GM18907 (cell line): ENCODE measurements at regions not wholly inside any gene's neighbourhood (a gene's known extent, or its start where the extent isn't known, plus 50 kb on each side); places are given as distances from the start of the nearest gene placed in this dataset.
"Not testable (repeated sequence)": the region's sequence is repeated elsewhere in the genome, so short reads cannot be mapped to it uniquely, and the experiment has no call there.

Source experiments
- ATAC-seq: cut with Tn5 transposase; IDR thresholded peaks from one replicate; pipeline ENCODE4 v1.9.1; 2021; ENCODE audit warnings: mild to moderate bottlenecking, moderate library complexity; ENCODE audit not compliant: unreplicated experiment

DNA sequence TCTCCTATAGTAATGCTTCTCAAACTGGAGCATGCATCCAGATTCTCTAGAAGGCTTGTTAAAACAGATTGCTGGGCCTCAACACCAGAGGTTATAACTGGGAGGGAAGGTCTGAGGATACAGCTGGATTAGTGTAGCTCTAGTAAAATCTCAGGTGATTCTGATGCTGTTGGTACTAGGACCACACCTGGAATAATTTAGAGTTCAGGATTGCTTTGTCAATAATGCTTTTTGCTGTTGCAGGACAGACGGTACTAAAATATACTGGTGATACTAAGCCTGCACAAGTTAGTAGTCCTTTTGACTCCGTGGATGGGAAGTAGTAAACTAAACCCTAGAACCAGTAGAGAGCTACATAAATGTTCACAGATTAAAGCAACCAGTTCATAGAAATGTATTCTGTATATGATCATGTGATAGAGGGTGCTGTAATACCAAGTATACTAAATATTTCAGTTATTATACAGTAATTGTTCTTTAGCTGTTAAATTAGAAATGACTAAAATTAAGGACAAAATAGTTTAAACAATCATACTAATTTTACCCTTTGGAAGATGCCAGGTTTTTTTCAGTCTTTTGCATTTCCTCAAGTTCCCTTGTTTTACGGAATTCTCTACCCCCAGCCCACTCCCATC lies 258.2 kb upstream of the STARD13 start:
- ATAC-seq, result no peak

DNA sequence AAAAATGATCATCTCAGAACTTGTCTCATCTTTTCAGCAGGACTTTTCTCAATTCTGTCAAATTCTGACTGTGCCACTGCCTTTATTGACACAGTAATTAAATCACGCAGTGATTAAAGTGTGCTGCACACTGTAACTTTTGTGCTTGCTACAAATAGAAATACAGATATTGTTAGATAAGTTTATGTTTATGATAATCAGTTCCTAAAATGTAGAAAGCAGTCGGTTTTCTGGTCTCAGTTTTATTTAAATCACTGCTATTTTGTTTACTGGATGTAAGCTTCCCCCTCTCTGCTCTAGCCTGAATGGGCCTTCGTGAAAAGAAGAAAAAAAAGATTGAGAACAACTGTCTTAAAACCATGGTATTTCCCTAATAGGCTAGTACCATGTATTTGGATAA lies 258.8 kb upstream of the STARD13 start:
- no peak for ATAC-seq

DNA sequence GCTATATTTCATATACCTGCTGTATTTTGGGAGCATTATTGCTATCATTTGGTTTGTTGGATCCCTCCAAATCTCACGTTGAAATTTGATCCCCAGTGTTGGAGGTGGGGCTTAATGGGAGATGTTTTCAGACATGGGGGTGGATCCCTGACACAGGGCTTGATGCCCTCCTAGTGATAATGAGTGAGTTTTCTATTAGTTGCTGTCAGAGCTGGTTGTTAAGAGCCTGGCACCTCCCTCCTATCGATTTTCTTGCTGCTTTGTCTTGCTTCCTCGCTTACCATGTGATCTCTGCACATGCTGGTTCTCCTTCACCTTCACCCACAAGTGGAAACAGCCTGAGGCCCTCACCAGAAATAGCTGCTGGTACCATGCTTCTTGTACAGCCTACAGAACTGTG lies 259.9 kb upstream of the STARD13 start:
- ATAC-seq, result no peak

DNA sequence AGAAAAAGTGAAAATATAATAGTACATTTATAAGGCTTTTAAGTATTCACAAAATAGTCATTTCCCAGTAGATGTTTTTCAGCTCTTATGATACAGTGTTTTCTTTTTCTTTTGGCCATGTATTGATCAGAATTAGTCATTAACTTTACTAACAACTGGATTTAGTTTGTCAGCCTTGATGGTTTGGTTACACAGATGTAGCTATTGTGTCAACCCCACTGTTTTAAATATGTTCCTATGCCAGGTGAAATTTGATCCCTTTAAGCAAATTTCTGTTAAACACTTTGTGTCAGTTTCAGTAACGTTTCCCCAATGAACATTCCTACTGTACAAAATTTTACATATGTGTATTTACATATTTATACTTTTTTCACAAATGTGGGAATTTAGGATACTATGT lies 261.5 kb upstream of the STARD13 start:
- no peak for ATAC-seq

DNA sequence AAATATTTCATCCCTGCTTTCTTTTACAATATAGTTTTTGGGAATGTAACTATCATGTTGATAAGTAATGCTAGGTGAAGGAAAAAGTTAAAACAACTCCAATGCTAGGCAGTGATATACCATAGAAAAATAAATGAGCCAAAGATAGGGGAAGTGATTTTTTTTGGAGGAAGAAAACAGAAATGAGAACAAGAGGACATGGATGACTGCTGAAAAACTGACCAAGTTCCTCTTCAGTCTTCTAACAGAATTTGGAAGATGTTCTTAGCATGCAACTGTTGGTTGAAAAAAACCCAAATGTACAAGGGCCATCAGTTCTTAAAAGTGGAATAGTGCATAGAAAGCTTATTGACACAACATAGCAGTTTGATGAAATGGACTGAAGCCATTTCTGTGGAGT lies 262.5 kb upstream of the STARD13 start:
- no peak for ATAC-seq

DNA sequence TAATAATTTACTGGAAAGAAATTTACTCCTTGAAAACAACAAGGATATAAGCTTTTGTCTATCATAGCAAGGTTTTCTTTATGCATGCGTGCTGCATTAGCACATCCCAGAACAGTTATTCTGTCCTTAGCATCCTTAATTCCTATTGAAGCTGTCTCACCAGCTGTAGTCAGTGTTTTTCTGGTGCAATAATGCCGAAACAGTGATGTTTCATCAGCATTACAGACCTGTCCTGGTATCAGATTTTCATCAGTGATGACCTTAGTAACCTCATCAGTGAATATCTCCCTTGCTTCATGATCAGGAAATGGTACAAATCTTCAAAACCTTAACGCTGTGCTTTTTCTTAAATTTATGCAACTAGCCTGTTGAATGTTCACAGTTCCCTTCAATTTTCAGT lies 264.7 kb upstream of the STARD13 start:
- ATAC-seq, result no peak

DNA sequence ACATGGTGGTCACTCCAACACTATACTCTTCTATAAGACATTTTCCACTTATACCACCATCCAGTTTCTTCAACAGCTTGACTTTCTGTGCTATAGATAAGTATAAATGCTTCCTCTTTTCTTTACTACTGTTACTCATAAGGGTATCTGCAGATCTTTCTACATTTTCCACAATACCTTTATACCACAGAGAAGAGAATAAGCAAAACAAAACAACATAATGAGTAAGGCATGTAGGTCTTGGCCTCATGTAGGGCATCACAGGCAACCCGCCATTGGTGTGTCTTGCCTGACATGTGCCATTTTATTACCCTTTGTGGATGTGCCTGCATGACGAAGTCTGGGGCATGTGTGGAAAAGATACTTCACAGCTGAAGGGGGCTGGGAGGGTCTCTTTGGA lies 265.3 kb upstream of the STARD13 start:
- ATAC-seq, result no peak

DNA sequence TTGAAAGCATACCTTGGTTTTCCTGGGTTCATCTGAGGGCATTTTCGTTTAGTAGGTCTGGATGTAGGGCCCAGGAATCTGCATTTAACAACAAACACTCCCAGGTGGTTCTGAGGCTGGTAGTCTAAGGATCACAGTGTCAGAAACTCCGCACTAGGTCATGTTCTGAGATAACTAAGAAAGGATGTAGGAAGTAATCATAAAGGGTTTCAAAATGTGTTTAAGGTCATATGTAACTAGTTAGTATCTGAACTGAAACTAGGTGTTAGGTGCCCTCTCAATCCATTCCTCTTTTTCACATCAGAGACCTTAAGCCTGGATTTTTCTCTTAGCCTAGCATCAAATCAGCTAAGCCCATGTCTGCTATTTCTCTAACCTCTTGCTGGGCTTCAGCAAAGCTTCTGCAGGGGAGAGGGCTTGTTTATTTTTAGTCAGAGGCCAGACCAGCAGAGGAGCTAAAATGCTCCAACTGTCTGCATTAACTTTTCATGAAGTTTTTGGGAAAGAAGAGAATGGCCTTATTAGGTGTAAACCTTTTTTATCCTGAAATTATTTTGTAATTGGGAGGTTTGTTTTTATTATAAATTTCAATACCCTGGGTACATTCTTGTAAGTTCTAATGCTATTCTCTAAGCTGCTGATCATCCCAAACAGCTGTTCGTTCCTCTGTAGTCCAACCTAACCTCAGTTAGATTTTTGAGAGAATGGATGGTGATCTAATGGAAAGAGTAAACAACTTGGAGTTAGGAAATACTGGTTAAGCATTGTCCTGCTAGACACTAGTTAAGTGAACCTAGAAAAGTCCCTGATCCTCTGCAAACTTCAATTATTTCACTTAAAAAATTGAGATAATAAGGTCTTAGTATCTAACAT lies 262.8 kb upstream of the RFC3 start:
- ATAC-seq, result peak; percentile 90

DNA sequence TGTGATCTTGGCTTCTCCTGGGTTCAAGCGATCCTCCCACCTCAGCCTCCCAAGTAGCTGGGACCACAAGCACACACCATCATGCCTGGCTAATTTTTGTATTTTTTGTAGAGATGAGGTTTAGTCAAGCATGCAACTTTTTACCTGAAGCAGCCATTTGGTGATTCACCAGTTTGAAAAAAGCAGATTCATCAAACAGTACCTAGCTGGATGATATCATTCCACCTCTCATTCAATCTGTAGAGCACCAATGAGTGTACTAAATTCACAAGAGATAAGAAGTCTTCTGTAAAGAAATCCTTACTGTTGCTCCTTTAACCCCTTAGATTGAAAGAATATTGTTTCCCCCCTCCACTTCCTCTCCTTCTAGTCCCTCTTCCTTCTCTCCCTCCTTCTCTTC lies 261.1 kb upstream of the RFC3 start:
- ATAC-seq, result no peak

DNA sequence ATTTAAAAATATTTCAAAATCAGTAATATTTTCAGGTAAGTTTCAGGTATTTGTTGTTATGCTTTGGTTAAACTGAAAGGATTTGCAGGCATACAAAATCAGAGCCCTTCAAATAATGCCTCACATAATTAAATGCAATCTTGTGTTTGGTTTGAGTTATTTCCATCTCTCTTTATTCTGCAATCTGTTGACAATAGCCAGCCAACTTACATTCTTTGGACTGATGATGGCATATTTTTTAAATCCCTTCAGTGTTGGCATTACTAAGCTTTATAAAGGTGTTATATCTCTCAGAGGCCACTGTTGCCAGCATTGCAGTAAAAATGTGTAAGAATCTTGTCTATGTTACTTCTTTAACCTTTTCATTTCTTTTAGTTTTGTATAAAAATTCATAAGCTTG lies 257.2 kb upstream of the RFC3 start:
- ATAC-seq, result no peak

DNA sequence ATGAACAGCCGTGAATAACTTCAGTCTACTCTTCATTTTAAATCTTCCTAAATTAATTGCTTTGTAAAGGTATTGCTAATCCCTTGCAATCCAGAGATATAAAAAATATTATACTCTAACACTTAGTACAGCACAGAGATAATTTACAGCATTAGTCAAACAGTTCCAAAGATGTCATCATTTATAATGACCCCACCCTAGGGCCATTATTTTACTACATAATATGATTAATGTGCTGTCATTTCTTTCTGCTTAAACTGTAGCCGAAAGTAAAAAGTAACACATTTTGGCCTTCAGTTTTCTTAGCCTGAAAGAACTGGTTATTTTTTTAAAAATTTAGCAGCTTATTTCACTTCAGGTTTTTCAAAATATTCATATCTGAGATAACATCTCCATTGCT lies 256.3 kb upstream of the RFC3 start:
- no peak for ATAC-seq

DNA sequence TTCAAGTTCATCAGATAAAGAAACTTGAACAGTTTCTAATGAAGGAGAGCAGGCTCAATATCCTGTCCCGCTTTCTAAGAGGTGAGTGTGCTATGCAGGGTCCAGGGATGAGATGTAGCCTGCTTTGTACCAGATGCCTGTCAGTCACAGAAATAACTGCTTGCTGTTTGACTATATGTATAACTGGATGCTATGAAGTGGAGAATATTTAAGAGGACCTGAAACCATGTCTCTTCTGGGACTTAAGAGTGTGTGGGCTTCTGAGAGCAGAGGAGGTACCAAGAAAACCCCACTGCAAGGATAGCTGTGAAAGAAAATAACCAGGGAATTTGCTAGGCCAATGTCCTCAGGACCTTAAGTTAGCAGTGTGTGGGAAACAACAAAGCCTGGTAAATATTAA lies 246.3 kb upstream of the RFC3 start:
- peak; percentile 87 for ATAC-seq

DNA sequence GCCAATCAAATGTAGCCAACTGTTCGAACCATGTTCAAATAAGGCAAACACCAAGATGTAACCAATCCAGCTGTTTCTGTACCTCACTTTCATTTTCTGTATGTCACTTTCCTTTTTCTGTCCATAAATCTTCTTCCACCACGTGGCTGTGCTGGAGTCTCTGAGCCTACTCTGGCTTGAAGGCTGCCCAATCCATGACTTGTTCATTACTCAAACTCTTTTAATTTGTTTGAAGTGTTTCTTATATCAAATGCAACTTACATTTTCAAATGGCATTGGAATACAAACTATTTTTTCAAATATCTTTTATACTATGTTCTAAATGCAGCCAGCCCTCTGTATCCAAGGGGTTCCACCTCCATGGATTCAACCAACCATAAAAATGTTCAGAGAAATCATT lies 245.6 kb upstream of the RFC3 start:
- ATAC-seq, result not testable (repeated sequence)

DNA sequence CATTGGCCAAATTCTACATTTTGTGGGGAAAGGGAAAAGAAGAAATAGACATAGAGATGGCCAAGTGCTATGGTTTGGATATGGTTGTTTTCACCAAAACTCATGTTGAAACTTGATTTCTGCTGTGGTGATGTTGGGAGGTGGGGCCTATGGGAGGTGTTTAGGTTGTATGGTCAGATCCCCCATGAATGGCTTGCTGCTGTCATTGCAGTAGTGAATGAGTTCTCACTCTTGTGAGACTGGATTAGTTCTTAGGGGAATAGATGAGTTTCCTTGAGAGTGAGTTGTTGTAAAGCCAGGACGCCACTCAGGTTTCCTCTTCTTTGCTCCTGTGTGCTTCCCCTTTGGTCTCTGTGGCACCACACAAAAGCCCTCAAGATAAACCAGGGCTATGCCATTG lies 242.6 kb upstream of the RFC3 start:
- ATAC-seq, result no peak

DNA sequence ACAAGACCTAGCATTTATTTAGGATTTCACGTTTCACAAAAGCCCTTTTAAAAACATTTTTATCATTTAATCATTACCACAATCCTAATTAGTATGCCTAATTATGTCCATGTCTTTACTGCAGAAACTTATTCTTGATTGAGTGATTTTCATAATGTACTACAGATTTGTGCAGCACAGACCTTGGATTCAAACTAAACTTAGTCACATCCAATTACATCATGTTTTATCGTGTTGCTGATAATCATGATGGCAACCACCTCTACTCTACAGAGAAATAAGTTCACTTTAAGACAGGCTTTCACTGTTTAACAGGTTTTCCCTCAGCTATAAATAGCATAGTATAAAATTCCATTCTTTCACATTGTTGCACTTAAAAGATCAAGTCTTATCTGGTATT lies 240.9 kb upstream of the RFC3 start:
- ATAC-seq, result no peak

DNA sequence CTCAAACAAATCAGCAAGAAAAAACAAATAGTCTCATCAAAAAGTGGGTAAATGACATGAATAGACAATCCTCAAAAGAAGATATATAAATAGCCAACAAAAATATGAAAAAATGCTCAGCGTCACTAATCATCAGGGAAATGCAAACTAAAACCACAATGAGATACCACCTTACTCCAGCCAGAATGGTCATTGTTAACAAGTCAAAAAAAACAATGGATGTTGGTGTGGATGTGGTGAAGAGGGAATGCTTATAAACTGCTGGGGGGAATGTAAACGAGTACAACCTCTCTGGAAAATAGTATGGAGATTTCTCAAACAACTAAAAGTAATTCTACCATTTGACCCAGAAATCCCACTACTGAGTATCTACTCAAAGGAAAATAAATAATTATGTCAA lies 239.2 kb upstream of the RFC3 start:
- no peak for ATAC-seq

DNA sequence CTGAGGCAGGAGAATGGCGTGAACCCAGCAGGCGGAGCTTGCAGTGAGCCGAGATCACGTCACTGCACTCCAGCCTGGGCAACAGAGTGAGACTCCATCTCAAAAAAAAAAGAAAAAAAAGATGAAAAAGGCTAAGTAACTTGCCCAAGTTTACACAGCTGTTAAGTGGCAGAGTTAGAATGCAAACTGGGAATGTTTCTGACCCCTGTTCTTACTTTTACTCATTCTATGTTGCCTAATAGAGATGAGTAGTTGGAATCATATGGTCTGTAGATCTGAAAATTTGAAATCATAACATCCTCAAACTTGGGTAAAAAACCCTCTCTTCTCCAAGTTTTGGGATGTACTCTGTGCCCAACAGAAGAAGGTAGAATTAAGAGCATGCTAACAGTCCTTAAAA lies 235.8 kb upstream of the RFC3 start:
- ATAC-seq, result no peak

DNA sequence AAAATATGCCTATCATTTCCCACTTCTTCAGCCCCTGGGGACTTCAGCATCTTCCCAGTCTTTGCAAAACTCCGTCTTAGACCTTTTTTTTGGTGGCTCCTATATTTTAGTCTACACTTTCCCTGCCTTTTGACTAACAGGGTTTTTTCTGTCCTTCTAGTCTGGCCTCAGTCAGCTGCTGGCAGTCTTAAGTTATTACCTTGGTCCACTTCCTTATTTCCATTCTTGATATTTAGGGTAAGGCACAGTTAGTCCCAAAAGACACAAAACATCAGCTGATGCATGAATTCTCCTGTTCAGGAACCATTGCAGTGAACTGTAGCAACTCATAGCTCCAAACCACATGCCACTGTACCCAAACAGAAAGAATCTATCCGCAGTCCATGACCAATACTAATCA lies 234.6 kb upstream of the RFC3 start:
- no peak for ATAC-seq

DNA sequence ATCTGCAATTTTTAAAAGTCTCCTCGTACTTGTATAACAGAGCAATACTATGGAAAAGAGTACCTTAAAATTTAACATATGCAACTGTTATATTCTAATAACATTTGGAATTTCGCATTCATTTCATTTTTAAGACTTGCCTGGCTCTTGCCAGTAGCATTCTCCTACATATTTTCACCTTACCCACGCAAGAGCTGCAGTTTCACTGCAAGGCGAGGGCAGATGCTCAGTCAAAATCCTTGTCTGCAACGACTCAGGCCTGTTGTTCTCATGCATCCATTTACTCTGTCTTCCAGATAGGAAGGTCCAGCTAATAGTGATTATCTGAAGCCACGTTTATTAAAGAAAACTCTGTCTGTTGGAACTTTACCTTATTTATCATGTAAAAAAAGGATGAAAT lies 227.0 kb upstream of the RFC3 start:
- ATAC-seq, result no peak

DNA sequence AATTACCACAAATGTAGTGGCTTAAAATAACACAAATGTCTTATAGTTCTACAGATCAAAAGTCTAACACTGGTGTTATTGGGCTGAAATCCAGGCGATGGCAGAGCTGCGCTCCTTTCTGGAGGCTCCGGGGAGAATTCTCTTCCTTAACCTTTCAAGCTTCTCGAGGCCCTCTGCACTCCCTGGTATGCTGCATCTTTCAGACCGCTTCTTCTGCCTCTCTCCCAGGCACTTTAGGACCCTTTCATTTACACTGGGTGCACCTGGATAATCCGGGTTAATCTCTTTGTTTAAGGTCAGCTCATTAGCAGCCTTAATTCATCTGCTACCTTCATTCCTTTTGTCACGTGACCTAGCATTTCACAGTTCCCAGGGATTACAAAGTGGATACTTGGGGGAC lies 211.3 kb upstream of the RFC3 start:
- no peak for ATAC-seq

DNA sequence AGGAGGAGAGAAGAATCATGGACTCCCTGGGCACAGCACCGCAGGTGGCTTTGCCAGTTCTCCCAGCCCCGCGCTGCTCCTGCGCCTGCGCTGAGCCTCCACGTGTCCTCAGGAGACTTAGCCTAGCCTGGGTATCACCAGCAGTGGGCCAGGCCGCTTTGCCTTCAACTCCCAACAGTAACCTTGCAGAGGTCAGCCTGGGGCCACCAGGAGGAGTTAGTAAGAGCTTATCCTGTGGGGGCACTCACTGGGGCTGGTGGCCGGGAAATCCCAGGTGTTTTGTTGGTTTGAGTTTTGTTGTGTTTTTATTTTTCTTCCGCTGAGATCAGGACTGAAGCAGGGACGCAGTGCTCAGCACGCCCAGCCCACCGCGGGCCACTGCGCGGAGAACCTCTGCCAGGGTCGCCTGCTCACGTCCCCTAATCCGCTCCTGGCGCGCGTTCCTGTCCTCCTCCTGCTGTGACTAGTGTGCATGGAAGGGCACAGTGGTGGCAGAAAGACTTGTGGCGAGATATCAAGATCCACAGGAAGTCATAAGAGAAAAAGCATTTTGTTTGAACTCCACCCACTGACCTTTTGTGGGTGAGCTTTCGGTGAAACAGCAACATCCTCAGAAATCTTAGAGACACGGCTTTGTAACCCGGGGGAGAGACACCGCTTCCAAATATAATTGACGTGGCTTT lies 207.4 kb upstream of the RFC3 start:
- no peak for ATAC-seq

DNA sequence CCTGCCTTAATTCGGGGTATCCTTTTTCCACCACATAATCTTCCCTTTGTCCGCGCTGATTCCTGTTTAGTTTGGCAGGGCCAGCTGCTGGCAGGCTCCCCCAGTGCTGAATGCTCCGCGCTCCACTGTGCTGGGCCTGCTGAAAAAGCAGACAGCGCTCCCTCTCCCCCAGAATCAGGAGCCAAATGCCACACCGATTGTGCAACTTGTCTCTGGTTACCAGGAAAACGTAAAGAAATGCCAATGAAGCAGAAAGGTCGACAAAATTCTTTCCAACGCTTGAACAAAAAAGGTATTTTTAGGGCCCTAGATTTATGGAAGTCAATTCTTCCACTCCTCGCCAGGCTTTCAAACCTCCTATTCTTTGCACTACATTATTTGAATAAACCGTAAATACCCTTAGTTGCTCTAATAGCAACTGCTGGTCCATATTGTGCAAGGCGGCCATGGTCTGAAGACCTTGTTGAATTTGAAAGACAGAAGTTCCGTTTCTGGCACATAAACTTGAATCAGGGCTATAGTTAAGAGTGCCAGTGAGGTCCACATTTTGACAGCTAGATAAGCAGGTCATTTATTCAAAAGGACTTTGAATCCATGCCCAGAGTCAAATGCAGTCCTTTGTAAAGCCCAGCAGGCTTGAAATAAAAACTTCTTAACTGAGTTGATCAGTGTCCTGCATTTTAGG lies 206.7 kb upstream of the RFC3 start:
- no peak for ATAC-seq
